Activated naive CD4-positive, alpha-beta T cell (primary cell): ENCODE measurements at regions not wholly inside any gene's neighbourhood (a gene's known extent, or its start where the extent isn't known, plus 50 kb on each side); places are given as distances from the start of the nearest gene placed in this dataset.
A peak's percentile ranks its signal among the peaks of the same experiment; 100 is the strongest.
"Not testable (repeated sequence)": the region's sequence is repeated elsewhere in the genome, so short reads cannot be mapped to it uniquely, and the experiment has no call there.

Experiments
- DNase-seq, 4 experiments: peaks; one replicate each; lab custom pipeline; 2025; lab: John Stamatoyannopoulos, UW

DNA sequence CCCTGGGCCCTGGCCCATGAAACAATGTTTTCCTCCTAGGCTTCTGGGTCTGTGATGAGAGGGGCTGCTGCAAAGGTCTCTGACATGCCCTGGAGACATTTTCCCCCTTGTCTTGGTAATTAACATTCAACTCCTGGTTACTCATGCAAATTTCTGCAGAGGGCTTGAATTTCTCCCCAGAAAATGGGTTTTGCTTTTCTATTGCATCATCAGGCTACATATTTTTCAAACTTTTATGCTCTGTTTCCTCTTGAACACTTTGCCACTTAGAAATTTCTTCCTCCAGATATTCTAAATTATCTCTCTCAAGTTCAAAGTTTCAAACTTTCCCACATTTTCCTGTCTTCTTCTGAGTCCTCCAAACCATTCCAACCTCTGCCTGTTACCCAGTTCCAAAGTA lies 98.2 kb upstream of the TCF21 start:
- DNase-seq, result not testable (repeated sequence)

DNA sequence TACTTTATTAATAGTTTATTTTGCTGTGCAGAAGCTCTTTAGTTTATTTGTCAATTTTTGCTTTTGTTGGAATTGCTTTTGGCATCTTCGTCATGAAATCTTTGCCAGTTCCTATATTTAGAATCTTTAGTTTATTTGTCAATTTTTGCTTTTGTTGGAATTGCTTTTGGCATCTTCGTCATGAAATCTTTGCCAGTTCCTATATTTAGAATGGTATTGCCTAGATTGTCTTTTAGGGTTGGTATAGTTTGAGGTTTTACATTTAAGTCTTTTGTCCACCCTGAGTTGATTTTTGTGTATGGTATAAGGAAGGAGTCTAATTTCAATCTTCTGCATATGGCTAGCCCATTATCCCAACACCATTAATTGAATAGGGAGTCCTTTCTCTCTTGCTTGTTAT lies 93.9 kb upstream of the TCF21 start:
- not testable (repeated sequence) for DNase-seq

DNA sequence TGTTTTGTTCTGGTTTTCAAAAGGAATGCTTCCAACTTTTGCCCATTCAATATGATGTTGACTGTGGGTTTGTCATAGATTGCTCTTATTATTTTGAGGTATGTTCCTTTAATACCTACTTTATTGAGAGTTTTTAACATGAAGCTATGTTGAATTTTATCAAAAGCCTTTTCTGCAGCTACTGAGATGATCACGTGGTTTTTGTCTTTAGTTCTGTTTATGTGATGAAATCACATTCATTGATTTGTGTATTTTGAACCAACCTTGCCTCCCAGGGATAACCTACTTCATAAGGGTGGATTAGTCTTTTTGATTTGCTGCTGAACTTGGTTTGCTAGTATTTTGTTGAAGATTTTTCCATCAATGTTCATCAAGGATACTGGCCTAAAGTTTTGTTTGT lies 92.7 kb upstream of the TCF21 start:
- DNase-seq, result no peak

DNA sequence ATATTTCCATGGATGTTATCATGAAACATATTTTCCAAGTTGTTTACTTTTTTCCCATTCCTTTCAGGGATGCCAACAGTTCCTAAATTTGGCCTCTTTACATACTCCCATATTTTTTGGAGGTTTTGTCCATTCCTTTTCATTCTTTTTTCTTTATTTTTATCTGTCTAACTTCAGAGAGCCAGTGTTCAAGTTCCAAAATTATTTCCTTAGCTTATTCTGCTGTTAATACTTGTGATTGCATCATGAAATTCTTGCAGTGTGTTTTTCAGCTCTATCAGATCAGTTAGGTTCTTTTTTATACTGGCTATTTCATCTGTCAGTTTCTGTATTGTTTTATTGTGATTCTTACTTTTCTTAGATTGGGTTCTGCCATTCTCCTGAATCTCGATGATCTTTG lies 89.9 kb upstream of the TCF21 start:
- DNase-seq, result no peak

DNA sequence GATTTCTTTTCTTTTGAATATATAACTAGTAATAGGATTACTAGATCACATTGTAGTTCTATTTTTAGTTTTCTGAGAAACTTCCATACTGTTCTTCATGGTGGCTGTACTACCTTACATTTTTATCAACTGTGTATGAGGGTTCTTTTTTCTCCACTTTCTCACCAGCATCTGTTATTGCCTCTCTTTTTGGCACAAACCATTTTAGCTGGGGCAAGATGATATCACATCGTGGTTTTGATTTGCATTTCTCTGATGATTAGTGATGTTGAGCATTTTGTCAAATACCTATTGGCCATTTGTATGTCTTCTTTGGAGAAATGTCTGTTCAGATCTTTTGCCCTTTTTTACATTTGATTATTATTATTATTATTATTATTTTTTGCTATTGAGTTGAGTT lies 86.1 kb upstream of the TCF21 start:
- DNase-seq, result no peak

DNA sequence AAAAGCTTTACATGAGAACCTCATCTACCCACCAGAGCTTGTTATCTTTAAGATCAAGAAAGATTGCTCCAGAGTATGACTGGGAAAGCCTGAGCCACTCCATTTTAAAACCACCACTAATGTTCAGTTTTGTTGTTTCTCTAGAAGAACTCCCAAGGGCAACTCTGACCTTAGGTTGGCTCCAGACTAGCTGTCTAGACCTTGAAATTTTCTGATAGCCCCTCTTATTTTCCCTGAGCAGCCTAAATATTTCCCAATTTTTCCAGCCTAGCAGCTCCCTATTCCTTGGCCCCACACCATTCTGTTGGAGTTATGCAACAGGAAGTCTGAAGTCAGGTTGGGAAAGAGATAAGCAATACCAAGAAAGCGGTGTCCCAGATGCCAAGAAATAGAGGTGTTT lies 84.6 kb upstream of the TCF21 start:
- no peak for DNase-seq

DNA sequence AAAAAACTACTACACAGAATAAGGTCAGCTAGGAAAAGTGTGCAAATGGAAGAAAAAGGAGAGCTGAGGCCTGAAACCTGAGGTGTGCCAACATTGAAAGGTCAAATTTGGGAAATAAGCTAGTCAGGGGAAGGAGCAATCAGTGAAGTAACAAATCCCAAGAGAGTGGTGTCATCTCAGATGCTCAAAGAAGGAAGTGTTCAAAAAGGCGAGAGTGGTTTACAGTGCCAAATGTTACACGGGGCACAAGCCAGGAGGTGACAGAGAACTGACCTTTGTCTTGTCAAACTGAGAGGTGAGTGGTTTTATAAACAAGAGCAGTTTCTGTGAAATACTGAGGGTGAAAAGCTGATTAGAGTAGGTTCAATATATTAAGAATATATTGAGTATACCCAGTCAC lies 83.0 kb upstream of the TCF21 start:
- no peak for DNase-seq

DNA sequence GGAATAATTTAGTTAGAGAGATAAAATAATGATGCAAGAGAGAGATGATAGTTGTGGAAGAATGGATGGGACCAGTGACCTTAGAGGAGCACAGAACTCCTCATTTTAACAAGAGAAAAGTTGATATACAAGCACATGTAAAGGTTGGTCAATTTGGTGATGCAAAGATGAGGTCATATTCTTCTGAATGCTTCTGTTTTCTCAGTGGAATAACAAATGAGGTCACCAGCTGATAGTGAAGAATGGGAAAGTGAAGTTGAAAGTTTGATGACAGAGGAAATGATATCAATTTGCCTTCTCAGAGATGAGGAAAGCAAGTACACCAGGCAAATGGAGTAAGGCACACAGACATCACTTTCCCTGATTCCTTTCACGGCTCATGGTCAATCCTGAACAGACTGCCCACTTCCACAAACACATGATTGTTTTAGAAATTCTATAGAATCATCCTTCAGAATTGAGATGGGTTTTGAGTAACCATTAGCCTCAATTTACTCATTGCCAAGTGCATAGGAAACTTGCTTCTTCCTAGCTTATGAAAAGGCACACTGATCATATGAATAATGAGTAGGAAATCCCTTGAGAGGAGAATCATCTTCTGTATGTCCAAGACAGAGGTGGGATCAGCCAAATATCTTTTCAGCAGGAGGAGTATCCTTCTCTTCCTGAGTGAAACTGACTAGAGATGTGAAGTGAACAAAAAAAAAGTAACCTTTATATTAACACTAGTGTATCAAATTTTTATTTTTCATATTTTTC lies 82.4 kb upstream of the TCF21 start:
- no peak for DNase-seq

DNA sequence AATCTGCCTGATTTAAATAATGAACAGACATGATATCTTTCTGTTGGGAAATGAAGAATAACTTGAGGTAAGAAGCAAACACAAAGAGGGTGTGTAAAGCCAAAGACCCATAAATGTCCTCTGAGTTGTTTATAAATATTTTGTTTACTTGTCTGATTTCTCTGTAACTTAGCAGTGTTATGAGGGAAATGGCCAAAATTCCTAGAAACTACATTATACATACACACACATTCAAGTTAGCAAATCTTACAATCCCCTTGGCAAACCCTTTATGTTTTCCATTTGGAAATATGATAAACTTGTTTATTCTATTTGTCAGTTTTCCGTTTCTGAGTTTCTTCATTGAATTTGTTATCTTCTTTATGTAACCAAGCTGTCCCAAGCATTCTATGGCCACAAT lies 81.4 kb upstream of the TCF21 start:
- no peak for DNase-seq

DNA sequence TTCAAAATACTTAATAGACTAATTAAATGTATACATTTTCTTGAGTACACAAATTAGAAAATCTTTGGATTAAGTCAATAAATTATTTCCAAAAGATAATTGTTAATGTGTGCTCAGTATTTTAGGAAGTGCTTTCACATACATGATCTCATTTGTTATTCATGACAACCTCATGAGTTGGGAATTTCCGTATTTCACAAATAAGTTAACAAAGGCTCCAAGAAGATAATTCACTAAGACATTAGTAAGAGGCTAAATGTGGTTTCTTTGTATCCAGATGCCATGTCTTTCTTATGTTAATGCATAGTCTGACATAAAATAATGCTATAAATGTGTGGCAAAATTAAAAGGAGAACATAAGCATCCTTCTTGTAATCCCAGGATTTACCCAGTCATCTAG lies 79.5 kb upstream of the TCF21 start:
- DNase-seq, result no peak

DNA sequence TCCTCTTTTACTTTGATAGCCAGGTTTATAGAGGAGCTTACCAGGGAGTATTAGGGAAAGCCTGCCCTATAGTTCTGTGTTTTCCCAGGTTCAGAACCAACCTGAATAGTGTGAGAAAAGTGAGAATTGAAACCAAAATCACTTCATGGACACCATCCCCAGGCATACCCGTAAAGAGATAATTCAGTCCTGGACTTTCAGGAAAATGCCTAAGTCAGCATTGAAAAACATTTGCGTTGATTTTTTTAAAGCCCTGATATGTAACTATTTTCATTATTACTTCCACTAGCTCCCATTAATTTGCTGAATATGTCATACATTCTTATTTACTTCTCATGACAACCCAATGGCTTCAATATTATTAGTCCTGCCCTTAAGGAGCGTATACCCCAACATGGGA lies 77.4 kb upstream of the TCF21 start:
- DNase-seq, result no peak

DNA sequence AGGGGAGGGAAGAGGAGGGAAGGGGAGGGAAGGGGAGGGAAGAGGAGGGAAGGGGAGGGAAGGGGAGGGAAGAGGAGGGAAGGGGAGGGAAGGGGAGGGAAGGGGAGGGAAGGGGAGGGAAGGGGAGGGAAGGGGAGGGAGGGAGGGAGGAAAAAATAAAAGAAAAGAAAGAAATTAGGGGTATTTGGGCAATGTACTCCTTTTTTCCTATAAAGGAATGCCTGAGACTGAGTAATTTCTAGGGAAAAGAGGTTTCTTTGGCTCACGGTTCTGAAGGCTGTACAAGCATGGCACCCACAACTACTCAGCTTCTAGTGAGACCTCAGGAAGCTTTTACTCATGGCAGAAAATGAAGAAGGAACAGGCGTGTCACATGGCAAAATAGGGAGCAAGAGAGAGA lies 76.5 kb upstream of the TCF21 start:
- not testable (repeated sequence) for DNase-seq

DNA sequence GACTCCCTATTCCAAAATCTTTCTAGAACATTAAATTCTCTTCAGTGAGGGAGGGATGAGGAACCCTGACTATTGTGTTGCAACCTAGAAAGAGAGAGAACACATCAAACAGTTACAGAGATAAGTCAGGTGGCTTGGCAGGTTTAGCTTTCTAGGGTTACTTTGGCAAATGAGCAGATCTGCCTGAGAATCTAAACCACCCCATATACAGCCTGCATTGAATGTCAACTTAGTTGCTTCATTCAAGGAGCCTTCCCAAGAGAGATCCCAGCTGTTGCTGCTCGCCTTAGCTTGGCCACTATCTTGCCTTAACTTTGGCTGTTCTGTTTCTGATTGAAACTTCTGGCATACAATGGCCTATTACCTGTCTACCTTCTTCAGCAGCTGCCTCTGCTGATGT lies 74.7 kb upstream of the TCF21 start:
- DNase-seq, result no peak

DNA sequence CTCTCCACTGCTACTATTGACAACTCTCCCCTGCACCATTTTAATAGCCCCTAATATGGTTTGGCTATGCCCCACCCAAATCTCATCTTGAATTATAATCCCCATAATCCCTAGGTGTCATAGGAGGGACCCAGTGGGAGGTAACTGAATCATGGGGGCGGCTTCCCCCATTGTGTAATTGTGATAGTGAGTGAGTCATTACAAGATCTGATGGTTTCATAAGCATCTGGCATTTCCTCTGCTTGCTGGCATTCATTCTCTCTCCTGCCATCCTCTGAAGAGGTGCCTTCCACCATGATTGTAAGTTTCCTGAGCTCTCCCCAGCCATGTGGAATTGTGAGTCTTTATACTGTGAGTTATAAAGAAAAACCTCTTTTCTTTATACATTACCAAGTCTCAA lies 74.1 kb upstream of the TCF21 start:
- DNase-seq, result no peak

DNA sequence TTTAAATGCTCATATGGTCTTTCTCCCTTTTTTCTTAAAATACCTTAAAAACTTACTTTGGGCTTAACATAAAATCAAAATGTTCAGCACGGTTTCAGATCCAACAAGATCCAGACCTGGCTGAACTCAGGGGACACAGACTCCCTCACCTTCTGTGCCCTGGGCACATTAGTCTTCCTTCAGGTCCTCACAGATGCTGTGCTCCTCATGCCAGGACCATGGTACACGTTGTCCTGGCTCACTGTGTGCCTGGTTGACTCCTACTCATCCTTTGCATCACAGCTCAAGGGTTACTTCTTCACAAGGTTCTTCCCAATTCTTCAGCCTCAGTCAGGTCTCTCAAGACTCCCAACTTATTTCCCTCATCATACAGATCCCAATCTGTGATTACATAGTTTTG lies 73.6 kb upstream of the TCF21 start:
- no peak for DNase-seq

DNA sequence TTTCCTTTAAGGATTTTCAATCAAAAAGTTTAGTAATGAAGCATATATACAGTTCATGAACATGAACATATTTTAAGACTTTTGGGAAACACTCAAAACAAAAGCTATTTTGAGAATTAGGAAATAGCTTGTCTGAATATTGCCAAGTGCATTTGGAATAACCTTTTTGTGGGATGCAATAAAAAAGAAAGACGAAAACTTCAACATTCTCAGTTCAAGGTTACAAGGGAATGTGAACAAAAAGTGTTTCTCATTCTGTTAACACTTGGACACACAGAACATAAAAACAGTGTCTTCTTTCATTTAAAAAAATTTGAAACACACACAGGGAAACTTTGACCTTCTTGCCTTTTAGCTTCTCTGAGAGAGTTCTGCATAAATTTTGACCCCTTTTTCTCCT lies 72.7 kb upstream of the TCF21 start:
- DNase-seq, result no peak

DNA sequence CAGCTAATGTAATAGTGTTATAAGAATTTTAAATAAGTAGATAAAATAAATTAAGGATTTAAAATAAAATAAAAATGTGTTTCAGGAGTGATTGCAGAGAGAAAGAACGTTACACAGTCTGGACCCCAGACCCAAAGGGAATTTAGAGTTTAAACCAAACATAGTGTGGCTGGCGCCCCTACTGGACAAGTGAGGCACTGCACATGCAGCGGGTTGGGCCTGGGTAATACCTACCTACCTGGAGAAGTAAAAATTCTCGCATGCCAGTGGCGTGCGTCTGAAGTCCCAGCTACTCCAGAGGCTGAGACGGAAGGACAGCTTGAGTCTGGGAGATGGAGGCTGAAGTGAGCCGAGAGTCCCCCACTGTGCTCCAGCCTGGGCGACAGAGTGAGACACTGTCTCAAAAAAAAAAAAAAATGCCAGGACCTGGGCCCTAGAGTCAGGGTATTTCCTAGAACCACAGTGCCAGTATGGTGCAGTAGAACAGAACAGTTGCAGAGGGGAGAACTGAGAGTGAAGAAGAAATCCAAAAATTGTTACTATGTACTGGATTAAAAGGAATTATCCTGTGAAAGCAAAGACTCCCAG lies 71.4 kb upstream of the TCF21 start:
- peak in 3 of 4 experiments; percentile 2 to 10 (median 2) for DNase-seq

DNA sequence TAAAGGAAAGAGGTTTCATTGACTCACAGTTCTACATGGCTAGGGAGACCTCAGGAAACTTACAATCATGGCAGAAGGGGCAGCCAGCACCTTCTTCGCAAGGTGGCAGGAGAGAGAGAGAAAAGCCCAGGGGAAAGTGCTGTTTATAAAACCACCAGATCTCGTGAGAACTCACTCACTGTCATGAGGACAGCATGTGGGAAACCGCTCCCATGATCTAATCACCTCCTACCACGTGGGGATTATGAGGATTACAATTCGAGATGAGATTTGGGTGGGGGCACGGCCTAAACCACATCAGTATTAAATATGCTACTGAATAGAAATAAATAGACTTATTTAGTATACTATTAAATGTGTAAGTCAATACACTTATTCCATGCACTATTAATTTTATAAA lies 70.6 kb upstream of the TCF21 start:
- DNase-seq, result no peak

DNA sequence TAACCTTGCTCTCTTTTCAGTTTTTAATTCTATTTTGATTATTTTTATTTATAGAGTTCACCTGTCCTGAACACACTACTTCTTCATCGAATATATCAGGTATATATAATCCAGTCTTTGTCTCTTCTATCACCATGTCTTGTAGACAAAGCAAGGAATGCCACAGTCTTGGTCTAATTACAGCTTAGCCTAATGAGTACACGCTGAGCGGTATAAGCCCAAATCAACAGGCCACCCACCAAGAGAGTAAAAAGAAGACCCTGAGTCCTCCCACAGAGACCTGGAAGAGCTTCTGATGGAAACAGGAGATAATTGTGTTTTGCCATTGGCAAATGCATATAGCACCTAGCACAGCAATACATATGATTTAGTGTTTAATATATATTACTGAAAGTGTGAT lies 68.7 kb upstream of the TCF21 start:
- DNase-seq, result no peak

DNA sequence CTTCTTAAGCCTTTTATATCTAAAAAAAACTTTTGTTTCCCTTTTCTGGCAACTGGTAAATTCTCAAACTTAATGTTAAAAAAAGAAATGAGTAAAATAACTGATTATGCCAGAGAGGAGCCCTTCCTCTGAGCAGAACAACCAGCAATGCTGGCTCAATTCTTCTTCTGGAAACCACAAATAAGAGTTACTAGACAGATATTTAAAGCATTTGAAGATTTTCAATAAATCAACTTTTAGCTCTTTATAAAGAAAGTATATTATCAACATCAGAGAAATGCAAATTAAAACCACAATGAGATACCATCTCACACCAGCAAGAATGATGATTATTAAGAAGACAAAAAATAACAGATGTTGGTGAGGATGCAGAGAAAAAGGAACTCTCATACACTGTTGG lies 61.1 kb upstream of the TCF21 start:
- DNase-seq, result no peak

DNA sequence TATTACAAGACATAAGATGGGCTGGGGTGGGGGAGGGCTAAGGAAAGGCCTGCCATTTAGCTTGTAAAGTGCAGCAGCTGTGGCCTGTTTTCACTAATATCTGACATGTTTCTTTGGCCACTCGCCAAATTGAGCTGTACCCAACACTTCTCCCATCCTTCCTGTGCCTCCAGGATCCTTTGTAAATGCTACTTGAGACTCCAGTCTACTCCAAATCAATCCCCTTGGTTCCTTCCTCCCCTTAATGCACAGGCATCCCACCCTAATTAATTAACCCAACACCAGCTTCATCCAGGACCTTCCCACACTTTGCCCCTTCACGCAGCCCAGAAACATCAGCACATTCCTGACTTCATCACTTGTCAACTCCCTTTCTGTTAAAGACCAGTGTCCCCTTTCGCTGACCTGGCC lies 55.0 kb upstream of the TCF21 start:
- no peak for DNase-seq

DNA sequence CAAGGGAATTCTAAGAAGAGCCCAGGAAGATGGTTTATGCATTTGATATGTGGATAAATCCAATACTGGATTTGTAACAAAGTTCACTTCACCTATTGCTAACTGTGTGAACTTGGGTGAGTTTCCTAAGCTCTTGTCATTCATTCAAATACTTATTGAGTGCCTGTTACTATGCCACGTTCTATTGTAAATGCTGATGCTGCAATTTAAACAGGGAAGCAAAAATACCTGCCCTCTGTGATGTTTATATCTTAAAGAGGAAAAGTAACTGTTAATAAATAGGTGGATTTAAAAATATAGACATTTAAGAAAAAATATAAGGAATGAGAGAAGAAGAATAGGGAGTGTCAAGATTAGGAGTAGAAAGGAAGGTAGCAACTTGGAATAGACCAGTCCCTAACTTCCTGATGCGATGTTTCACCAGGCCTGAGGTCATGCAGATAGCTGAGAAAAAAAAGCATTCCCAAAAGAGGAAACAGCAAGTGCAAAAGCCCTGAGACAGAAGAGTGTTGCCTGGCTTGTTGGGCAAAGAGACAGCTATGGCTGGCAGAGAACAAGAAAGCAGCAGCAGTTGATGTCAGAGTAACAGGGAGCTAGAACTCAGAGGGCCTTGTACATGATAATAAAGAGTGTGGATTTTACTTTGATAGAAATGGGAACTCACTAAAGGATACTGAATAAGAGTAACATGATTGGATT lies 54.3 kb upstream of the TCF21 start:
- DNase-seq, result no peak

DNA sequence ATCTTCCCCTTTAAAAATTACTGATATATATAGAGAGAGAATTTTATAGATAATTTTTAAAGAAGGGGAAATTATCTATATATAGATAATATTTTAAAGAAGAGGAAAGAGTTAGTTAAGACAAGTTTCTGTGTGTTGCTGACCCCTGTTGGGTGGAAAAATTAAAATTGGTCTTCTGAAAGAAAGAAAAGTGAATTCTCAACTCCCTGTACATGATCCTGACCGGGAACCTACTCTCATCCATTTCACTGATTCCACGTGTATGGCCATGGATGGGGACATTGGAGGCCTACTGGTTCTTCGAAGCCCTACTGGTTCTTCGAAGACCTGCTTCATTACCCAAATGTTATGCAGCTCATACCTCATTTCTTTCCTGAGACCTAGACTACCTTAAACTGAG lies 53.0 kb upstream of the TCF21 start:
- no peak for DNase-seq
